DOHH2 (cell line): ENCODE measurements at regions not wholly inside any gene's neighbourhood (a gene's known extent, or its start where the extent isn't known, plus 50 kb on each side); places are given as distances from the start of the nearest gene placed in this dataset.

Experiments
- H3F3A ChIP-seq: fragments of 200-600 bp; sonication (generic), shearing (Covaris generic); 2 replicates; pipeline ENCODE4 v1.6.0; 2016; ENCODE audit warnings: antibody characterized with exemption, mild to moderate bottlenecking; ENCODE audit not compliant: control insufficient read depth, insufficient read depth
- H3K27ac ChIP-seq: fragments of 200-600 bp; sonication (generic); 2 replicates; pipeline ENCODE4 v1.5.1; 2014; ENCODE audit warnings: low read depth, mild to moderate bottlenecking, low read length, moderate library complexity
- H3K27me3 ChIP-seq: fragments of 200-600 bp; sonication (generic); 2 replicates; pipeline ENCODE4 v1.6.1; 2014; ENCODE audit warnings: mild to moderate bottlenecking, low read length, mixed read lengths; ENCODE audit not compliant: control insufficient read depth
- H3K36me3 ChIP-seq: fragments of 200-600 bp; sonication (generic); 2 replicates; pipeline ENCODE4 v1.6.1; 2014; ENCODE audit warnings: mild to moderate bottlenecking, low read length, moderate library complexity, mixed read lengths; ENCODE audit not compliant: control insufficient read depth
- H3K4me1 ChIP-seq: fragments of 200-600 bp; sonication (generic); 2 replicates; pipeline ENCODE4 v1.6.1; 2014; ENCODE audit warnings: mild to moderate bottlenecking, low read length, mixed read lengths; ENCODE audit not compliant: control insufficient read depth
- H3K4me2 ChIP-seq: fragments of 200-600 bp; sonication (generic); 2 replicates; pipeline ENCODE4 v1.6.0; 2014; ENCODE audit warnings: mild to moderate bottlenecking, low read length, moderate library complexity
- H3K4me3 ChIP-seq: fragments of 200-600 bp; sonication (generic); 2 replicates; pipeline ENCODE4 v1.5.1; 2014; ENCODE audit warnings: mild to moderate bottlenecking, low read length, mixed read lengths
- H3K79me2 ChIP-seq: fragments of 200-600 bp; sonication (generic); 2 replicates; pipeline ENCODE4 v1.6.1; 2014; ENCODE audit warnings: mild to moderate bottlenecking, low read length, mixed read lengths; ENCODE audit not compliant: control insufficient read depth
- H3K9me2 ChIP-seq: fragments of 200-600 bp; sonication (generic); replicated peaks from 2 replicates; pipeline ENCODE4 v1.6.1; 2014; ENCODE audit warnings: mild to moderate bottlenecking, low read length, mixed read lengths; ENCODE audit not compliant: control insufficient read depth
- H3K9me3 ChIP-seq: fragments of 200-600 bp; sonication (generic); 2 replicates; pipeline ENCODE4 v1.6.1; 2014; ENCODE audit warnings: antibody characterized with exemption, low read length, mixed read lengths; ENCODE audit not compliant: control insufficient read depth, insufficient read depth
- H4K20me1 ChIP-seq: fragments of 200-600 bp; sonication (generic); 2 replicates; pipeline ENCODE4 v1.6.0; 2014; ENCODE audit warnings: low read depth, mild to moderate bottlenecking, antibody characterized with exemption, low read length, moderate library complexity; ENCODE audit not compliant: control insufficient read depth, insufficient read depth
- EZH2phosphoT487 ChIP-seq: fragments of 200-600 bp; sonication (generic); IDR thresholded peaks from 2 replicates; pipeline ENCODE4 v1.6.1; 2017; ENCODE audit warnings: borderline replicate concordance, mild to moderate bottlenecking, antibody characterized with exemption, low read length, moderate library complexity, mixed read lengths
- TF ChIP-seq, protein P1 (sequence below): fragments of 200-600 bp; sonication (generic); IDR thresholded peaks from one replicate; pipeline ENCODE4 v1.5.1; 2014; ENCODE audit warnings: antibody characterized with exemption, mild to moderate bottlenecking, low read depth, low read length; ENCODE audit not compliant: poor library complexity, severe bottlenecking

GRCh38 chr20:55626716-55627115 is 378.6 kb downstream of the CBLN4 start:
- no peaks in the 10 kb centered on the region for H3K4me1 ChIP-seq
- no peak overlapping the region for H3K27ac ChIP-seq
- no peaks in the 10 kb centered on the region for H3F3A ChIP-seq
- H3K4me2 ChIP-seq, result no peak overlapping the region
- no peaks in the 10 kb centered on the region for H3K9me3 ChIP-seq
- no peaks in the 10 kb centered on the region for H3K79me2 ChIP-seq
- no peaks in the 10 kb centered on the region for H3K36me3 ChIP-seq
- H3K4me3 ChIP-seq, result no peak overlapping the region
- no peaks in the 10 kb centered on the region for H3K27me3 ChIP-seq
- H4K20me1 ChIP-seq, result no peaks in the 10 kb centered on the region
- TF ChIP-seq EZH2phosphoT487, result no peak
- TF ChIP-seq, protein P1, sequence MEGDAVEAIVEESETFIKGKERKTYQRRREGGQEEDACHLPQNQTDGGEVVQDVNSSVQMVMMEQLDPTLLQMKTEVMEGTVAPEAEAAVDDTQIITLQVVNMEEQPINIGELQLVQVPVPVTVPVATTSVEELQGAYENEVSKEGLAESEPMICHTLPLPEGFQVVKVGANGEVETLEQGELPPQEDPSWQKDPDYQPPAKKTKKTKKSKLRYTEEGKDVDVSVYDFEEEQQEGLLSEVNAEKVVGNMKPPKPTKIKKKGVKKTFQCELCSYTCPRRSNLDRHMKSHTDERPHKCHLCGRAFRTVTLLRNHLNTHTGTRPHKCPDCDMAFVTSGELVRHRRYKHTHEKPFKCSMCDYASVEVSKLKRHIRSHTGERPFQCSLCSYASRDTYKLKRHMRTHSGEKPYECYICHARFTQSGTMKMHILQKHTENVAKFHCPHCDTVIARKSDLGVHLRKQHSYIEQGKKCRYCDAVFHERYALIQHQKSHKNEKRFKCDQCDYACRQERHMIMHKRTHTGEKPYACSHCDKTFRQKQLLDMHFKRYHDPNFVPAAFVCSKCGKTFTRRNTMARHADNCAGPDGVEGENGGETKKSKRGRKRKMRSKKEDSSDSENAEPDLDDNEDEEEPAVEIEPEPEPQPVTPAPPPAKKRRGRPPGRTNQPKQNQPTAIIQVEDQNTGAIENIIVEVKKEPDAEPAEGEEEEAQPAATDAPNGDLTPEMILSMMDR, result no peak
- H3K9me2 ChIP-seq, result no peaks in the 10 kb centered on the region

DNA sequence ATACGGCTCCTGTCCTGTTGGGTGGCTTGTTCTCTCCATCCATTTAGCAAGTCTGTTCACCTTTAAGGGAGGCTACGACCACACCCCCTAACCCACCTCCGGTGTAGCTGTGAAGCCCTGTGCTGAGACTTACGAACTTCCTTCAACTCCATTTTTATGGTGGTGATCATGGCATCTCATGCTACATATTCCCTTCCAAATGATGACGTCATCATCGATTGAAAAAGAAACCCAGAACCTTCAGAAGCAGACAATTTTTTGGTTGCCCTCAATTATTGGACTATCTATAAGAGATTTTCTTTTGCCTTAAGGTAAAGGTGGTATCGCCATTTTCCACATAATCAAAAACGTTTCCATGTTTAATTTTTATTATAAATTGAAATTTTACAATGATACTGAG is 389.0 kb downstream of the CBLN4 start:
- Histone ChIP-seq H3F3A (no peaks in the 10 kb centered on the region), H3K9me2 (no peaks in the 10 kb centered on the region), H3K4me2 (no peak overlapping the region), H3K4me3 (no peak overlapping the region), H3K36me3 (no peaks in the 10 kb centered on the region), H3K27me3 (no peaks in the 10 kb centered on the region), H4K20me1 (no peaks in the 10 kb centered on the region), H3K79me2 (no peaks in the 10 kb centered on the region), H3K27ac (no peak overlapping the region), H3K4me1 (no peaks in the 10 kb centered on the region), H3K9me3 (no peaks in the 10 kb centered on the region)
- no peak for TF ChIP-seq EZH2phosphoT487
- TF ChIP-seq, protein P1, result no peak

DNA sequence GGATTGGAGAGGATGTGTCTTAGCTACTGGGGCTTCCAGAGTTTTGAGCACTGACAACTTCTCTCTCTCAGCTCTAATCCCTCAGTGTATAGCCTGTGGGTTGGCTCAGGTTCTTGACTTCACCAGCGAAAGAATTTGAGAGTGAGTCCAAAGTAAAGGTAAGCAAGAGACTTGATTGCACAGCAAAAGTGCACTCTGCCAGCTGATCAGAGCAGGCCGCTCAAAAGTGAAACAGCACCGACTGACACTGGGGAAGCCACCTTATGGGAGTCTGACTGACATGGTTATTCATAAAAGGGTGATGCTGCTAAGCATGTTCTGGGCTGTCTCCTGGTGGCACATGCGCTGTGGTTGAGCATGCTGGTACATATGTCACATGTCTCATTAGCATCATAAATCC is 389.5 kb downstream of the CBLN4 start:
- Histone ChIP-seq H3K27me3 (no peaks in the 10 kb centered on the region), H3F3A (no peaks in the 10 kb centered on the region), H3K4me1 (no peaks in the 10 kb centered on the region), H3K4me2 (no peak overlapping the region), H3K4me3 (no peak overlapping the region), H3K36me3 (no peaks in the 10 kb centered on the region), H4K20me1 (no peaks in the 10 kb centered on the region), H3K9me2 (no peaks in the 10 kb centered on the region), H3K79me2 (no peaks in the 10 kb centered on the region), H3K27ac (no peak overlapping the region), H3K9me3 (no peaks in the 10 kb centered on the region)
- TF ChIP-seq EZH2phosphoT487, result no peak
- TF ChIP-seq, protein P1, result no peak

DNA sequence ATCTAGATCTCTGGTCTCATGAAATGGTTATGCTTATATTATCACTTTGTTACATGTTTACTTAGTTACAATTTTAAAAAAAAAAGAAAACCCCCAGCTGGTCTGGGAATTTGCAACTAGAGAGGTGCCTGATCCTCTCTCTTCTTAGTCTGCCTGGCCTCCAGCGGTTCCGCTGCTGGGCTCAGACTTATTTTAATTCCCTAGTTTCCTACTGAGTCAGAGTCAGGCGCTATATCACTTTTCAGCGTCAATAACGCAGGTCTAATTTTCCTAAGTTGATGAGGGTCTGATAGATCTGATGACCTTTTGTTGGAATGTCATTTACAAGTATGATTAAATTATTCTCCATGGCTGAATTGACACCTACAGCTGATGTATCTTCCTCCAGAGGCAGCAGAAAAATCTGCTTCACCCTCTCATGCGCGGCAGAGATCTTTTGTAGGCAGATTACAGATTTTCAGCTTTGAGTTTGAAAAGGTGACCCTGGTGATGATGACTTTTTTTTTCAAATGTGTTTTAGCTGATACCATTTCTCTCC is 391.0 kb downstream of the CBLN4 start:
- H3K36me3 ChIP-seq, result no peaks in the 10 kb centered on the region
- no peaks in the 10 kb centered on the region for H3K4me1 ChIP-seq
- no peaks in the 10 kb centered on the region for H3K79me2 ChIP-seq
- no peak overlapping the region for H3K4me2 ChIP-seq
- H3K27me3 ChIP-seq, result no peaks in the 10 kb centered on the region
- TF ChIP-seq, protein P1, result no peak
- TF ChIP-seq EZH2phosphoT487, result no peak
- H3F3A ChIP-seq, result no peaks in the 10 kb centered on the region
- H3K9me2 ChIP-seq, result no peaks in the 10 kb centered on the region
- no peaks in the 10 kb centered on the region for H4K20me1 ChIP-seq
- no peaks in the 10 kb centered on the region for H3K9me3 ChIP-seq
- H3K27ac ChIP-seq, result no peak overlapping the region
- H3K4me3 ChIP-seq, result no peak overlapping the region
